GM18505 (cell line): ENCODE measurements at regions not wholly inside any gene's neighbourhood (a gene's known extent, or its start where the extent isn't known, plus 50 kb on each side); places are given as distances from the start of the nearest gene placed in this dataset.
"Not testable (repeated sequence)": the region's sequence is repeated elsewhere in the genome, so short reads cannot be mapped to it uniquely, and the experiment has no call there.

Experiments
- ATAC-seq: cut with Tn5 transposase; IDR thresholded peaks from one replicate; pipeline ENCODE4 v1.9.1; 2021; ENCODE audit not compliant: unreplicated experiment
- POLR2A ChIP-seq: IDR thresholded peaks from 4 replicates; pipeline ENCODE4 v1.6.1; 2011; ENCODE audit warnings: borderline replicate concordance; ENCODE audit not compliant: insufficient read depth, insufficient read length; ENCODE audit errors: extremely low read depth

GRCh38 chr2:89820248-89820647 lies 1128.8 kb downstream of the RPIA start:
- no peak for ATAC-seq
- no peak for TF ChIP-seq POLR2A

DNA sequence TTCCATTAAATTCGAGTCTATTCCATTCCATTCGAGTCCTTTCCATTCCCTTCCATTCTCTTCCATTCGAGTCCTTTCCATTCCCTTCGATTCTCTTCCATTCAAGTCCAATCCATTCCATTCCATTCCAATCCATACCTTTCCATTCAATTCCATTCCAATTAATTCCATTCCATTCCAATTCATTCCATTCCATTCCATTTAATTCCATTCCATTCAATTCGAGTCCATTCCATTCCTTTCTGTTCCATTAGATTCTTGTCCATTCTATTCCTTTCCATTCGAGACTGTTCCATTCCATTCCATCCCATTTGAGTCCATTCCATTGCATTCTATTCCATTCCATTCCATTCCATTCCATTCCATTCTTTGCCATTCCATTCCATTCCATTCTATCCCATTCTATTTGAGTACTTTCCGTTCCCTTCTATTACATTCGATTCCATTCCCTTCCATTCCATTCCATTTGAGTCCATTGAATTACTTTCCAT lies 1130.0 kb downstream of the RPIA start:
- no peak for ATAC-seq
- no peak for TF ChIP-seq POLR2A

- not testable (repeated sequence) for ATAC-seq
These were observed 1130.9 kb downstream of the RPIA start for GRCh38 chr2:89822342-89822741.

DNA sequence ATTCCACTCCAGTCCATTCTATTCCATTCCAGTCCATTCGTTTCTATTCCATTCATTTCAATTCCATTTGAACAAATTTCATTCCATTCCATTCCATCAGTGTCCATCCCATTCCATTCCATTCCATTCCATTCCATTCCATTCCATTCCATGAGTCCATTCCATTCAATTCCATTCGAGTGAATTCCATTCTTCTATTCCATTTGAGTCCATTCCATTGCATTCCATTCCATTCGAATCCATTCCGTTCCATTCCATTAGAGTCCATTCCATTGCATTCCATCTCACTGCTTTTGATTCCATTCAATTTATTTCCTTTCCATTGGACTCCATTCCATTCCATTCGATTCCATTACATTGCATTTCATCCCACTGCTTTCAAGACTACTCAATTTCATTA lies 1132.1 kb downstream of the RPIA start:
- no peak for ATAC-seq
- TF ChIP-seq POLR2A, result no peak

GRCh38 chr2:89825034-89825433 lies 1133.6 kb downstream of the RPIA start:
- no peak for ATAC-seq
- TF ChIP-seq POLR2A, result no peak

- not testable (repeated sequence) for ATAC-seq
These were observed 1135.3 kb downstream of the RPIA start for GRCh38 chr2:89826741-89827140.

GRCh38 chr2:89827829-89828228 lies 1136.4 kb downstream of the RPIA start:
- ATAC-seq, result not testable (repeated sequence)

GRCh38 chr2:89828416-89828815 lies 1136.9 kb downstream of the RPIA start:
- not testable (repeated sequence) for ATAC-seq

GRCh38 chr2:89828961-89829631 lies 1137.6 kb downstream of the RPIA start:
- ATAC-seq, result not testable (repeated sequence)

DNA sequence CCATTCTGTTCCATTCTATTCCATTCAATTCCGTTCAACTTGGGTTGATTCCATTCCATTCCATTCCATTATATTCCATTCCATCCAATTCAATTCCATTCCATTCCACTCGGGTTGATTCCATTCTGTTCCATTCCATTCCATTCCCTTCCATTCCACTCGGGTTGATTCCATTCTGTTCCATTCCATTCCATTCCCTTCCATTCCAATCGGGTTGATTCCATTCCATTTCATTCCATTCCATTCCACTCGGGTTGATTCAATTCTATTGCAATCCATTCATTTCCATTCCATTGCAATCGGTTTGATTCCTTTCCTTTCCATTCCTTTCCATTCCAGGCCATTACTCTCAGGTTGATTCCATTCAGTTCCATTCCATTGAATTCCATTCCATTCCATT lies 1138.4 kb downstream of the RPIA start:
- no peak for TF ChIP-seq POLR2A
- ATAC-seq, result no peak

GRCh38 chr2:89830341-89831218 lies 1139.1 kb downstream of the RPIA start:
- ATAC-seq, result peak; percentile 41

- no peak for TF ChIP-seq POLR2A
- ATAC-seq, result no peak
These were observed 1140.4 kb downstream of the RPIA start for GRCh38 chr2:89831641-89832498.

- ATAC-seq, result peak; percentile 44
- no peak for TF ChIP-seq POLR2A
These were observed 1141.8 kb downstream of the RPIA start for GRCh38 chr2:89833116-89833779.

GRCh38 chr2:89833780-89834117 lies 1142.3 kb downstream of the RPIA start:
- TF ChIP-seq POLR2A, result no peak
- ATAC-seq, result no peak
